ENCODE measurements at regions not wholly inside any gene's neighbourhood (a gene's known extent, or its start where the extent isn't known, plus 50 kb on each side); places are given as distances from the start of the nearest gene placed in this dataset.
A peak's percentile ranks its signal among the peaks of the same experiment; 100 is the strongest.

DNA sequence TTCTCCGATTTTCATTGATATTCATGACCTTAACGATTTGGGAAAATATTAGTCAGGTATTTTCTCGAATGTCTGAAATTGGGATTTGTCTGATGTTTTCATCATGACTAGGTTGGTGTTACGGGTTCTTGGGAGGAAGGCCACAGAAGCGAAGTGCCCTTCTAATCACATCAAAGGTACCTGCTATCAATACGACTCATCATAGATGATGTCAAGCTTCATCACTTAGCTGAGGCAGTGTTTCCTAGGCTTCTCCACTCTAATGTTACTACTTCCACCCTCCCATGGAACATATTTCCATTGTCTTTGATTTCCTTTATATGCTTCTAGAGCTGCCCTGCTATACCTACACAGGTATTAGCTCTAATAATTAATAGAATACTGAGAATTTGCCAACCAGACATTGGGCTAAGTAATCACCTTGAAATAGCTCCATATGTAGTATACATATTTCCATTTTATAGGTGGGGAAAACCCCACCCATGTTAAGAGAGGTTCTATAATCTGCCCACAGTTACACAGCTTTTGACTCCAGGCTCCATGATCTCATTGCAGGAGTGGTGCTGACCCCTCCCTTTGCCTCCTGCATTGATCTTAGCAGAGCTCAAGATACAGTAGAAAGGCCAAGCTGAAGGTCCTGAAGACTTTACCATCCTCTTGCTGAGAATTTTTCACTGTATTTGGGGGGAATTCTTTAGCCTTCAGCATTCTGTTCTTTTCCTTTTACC lies 238.6 kb upstream of the ADAMTSL1 start:
- no peak for DNase-seq

DNA sequence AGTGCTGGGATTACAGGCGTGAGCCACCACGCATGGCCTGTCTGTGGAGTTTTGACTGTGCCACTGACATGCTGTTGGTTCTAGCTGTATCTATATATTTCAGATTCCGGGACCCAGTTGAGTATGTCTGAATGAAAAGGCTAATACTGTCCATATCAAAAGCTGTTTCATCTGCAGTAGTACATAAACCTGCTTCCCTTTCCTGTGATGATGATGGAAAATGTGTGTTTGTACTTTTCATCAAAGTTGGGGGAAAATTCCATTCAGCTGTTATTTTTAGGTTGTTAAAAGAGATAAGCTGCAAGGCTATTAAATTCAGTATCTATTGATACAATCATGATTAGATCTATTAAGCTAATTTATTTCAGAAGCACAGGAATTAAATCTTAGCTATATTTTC lies 237.6 kb upstream of the ADAMTSL1 start:
- DNase-seq = no peak

DNA sequence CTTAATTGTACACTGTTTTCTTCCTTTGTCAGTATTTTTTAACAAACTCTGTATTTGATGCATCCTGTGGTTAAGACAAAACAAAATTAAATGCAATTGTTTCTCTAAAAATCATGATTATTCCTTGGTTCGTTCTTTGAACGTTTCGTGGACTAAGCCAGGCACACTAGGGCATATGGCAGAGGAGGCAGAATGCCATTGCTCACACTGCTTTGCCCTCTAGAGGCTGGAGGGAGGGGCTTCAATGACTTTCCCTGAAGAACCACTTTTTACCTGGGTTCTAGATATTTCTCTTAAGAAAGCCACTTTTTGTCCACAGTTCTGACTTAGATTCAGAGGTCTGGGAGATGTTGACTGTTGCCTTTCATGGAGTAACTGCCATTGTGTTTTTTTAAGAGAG lies 236.2 kb upstream of the ADAMTSL1 start:
- no peak for DNase-seq

DNA sequence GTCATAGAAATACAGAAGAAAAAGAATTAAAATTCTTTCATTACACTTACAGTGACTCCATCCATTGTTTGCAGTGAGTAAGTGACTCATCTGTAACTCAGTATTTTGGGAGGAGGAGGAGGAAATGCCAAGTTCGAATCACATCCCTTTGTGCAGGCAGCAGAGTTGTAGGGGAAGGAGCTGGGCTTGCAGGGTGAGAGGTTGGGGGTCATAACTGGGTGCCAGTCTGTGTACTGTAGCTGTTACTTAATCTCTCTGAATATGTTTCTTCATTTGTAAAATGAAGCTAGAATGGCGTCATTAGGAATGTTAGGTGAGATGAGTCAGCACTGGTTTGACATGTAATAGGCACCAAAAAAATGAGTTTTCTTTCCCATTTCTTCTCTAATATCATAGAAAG lies 235.7 kb upstream of the ADAMTSL1 start:
- DNase-seq = no peak

- DNase-seq = no peak
Measured at GRCh38 chr9:18238752-18239447, 235.1 kb upstream of the ADAMTSL1 start.

GRCh38 chr9:18240213-18240612 lies 233.7 kb upstream of the ADAMTSL1 start:
- no peak for DNase-seq

DNA sequence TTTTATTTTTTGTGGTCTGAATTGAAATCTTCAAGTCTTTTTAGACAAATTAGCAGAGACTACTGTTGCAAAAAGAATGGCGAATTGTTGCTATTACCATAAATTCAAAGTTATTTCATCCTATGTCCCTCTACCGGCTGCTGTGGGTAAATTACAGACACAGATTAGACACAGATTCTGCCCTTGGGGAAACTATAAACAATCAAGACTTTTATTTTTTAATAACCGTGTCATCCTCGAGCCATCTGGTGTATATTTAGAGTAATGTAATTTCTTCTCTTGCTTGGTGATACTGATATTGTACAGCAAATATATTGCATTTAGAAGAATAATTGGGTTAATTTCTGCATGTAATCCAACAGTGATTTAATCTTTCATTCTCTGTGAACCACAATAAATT lies 228.0 kb upstream of the ADAMTSL1 start:
- DNase-seq = no peak

DNA sequence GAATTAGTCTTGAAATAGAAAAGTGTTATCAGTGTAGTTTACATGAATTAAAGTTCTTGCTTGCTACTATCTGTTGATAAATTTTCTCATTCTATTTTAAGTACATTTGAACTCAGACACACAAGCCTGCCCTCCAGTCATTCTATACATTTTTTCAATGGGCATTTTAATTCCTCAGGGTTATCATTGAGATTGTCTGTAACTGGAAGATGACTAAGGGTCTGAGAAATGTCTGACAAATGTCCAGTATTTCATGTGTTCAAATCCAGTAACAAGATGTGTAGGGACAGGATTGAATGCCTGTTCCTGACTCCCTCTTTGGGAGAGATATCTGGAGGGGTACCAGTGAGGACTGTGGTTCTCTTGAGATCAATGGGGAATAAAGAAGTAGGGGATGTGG lies 223.9 kb upstream of the ADAMTSL1 start:
- no peak for DNase-seq

DNA sequence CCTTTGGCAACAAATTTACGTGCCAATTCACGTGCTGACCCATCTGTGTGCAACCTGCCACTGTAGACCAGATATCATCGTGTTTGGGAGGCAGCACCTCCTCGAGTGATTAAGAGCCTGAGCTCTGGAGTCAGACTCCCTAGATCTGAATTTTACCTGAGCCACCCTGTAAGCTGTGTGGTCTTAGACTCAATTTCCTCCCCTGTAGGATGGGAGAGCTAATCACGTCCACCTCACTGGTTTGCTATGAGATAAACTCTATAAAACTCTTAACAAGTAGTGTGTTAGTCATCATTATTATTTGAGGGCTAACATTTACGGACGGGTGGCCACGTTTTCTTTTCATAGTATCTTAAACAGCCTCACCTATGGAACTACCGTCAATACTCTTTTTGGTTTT lies 220.0 kb upstream of the ADAMTSL1 start:
- no peak for DNase-seq

GRCh38 chr9:18255158-18255629 lies 218.8 kb upstream of the ADAMTSL1 start:
- DNase-seq = peak; percentile 57

GRCh38 chr9:18255747-18256146 lies 218.2 kb upstream of the ADAMTSL1 start:
- DNase-seq = no peak

- peak; percentile 8 for DNase-seq
Measured at GRCh38 chr9:18256568-18256967, 217.4 kb upstream of the ADAMTSL1 start.

DNA sequence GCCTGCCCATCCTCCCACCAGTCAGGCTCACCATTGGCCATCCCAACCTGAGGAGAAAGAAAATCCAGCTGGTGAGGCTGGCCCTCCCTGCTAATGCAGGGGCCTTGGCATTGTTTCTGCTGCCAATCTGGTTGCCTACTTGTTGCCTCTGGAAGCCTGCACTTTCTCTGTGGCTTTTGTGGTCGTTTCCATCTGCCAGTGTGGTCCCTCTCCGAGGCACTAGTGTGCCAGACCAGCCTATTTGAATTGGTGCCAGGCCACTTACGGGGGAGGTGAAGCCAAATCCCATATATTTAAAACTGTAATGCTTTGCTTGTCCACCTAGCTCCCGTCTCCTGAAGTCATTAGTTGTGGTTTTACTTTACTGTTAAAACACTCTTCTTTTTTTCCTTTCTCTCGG lies 213.4 kb upstream of the ADAMTSL1 start:
- peak; percentile 80 for DNase-seq

DNA sequence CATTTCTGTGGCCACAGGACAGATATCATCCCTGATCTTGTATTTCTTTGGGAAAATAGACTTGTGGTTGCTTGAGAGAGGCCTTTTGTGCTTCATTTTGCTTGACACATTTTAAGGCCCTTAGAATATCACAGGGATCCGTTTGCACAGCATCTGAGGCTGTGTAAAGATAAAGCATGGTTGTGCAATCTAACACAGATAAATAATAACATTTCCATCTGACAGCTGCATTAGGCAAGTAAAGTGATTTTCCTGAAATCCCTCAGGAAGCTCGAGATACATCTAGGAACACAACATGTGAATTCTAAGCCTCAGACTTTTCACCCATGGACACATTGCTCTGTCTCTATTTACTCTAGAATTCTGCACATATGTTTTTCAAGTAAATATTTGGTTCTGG lies 212.8 kb upstream of the ADAMTSL1 start:
- no peak for DNase-seq

DNA sequence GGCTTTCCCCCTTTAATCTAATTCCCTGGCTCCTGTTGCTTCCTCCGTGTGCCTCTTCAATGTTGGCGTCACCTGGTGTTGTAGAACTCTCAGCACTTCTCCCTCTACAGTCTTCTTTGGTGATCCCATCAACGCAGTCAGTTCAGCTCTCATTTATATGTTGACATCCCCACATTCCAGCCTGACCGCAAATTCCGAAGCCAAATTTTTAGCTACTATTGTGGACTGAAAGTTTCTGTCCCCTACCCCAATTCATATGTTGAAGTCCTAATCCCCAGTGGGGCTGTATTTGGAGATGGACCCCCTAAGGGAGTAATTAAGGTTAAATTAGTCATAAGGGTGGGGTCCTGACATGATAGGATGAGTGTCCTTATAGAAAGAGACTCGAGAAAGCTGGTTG lies 210.6 kb upstream of the ADAMTSL1 start:
- no peak for DNase-seq

GRCh38 chr9:18268381-18268780 lies 205.6 kb upstream of the ADAMTSL1 start:
- DNase-seq = no peak

DNA sequence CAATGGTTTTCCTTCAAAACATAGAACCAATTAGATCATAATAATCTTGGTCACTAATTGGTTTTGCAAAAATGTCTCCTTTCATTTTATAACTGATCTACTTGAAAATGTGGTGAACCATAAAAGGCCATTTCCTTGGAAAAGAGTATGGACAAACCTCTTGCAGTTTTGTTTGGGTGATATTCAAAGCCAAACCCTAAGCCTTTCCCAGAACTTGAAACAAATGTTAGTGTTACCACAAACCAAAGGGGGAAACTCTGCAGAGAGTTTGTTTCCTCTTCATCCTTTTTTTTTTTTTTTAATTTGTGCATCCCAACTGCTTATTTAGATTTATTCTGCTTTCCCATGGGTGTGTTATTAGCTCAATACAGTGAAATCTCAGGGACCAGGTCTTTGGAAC lies 204.4 kb upstream of the ADAMTSL1 start:
- DNase-seq = no peak

DNA sequence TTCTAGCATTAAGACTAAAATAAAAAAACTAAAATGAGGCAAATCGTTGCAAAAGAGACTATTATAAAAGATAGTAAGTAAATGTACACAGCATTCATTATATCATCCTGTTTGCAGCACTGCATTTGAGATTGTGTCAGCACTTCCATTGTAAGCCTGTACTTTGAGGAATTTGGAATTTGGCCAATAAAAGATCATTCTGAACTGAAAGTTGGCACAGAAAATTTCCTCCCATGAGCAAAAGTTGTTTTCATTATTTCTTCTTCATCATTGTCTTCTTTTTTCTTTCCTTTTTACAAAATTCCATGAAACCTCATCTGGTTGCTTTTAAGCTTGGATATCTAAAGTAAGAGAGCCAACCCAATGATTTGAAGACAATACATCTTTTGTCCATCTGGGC lies 199.3 kb upstream of the ADAMTSL1 start:
- DNase-seq = no peak

- DNase-seq = no peak
Measured at GRCh38 chr9:18275313-18275990, 198.5 kb upstream of the ADAMTSL1 start.

- DNase-seq = no peak
Measured at GRCh38 chr9:18281291-18281690, 192.7 kb upstream of the ADAMTSL1 start.

- no peak for DNase-seq
Measured at GRCh38 chr9:18294229-18294628, 179.7 kb upstream of the ADAMTSL1 start.

GRCh38 chr9:18296702-18297055 lies 177.3 kb upstream of the ADAMTSL1 start:
- DNase-seq = no peak

- no peak for DNase-seq
Measured at GRCh38 chr9:18297056-18297841, 176.7 kb upstream of the ADAMTSL1 start.

Data from NCI-H2029 (cell line).